PC-9 (cell line): ENCODE measurements at regions not wholly inside any gene's neighbourhood (a gene's known extent, or its start where the extent isn't known, plus 50 kb on each side); places are given as distances from the start of the nearest gene placed in this dataset.

Experiments used
- BruUV-seq: library from RNA; stranded (reverse); fragments of 400-500 nt; replicated peaks from 2 replicates; lab custom pipeline; 2021; lab: Mats Ljungman, UMichigan
- CTCF ChIA-PET: fragments of 300-600 bp; sonication (Branson Sonifier 250); formaldehyde crosslinking; loops from one replicate; lab custom pipeline; 2022; ENCODE audit warnings: antibody characterized with exemption; lab: Charles Lee
- POLR2A ChIA-PET: fragments of 300-600 bp; sonication (Branson Sonifier 250); formaldehyde crosslinking; loops from one replicate; lab custom pipeline; 2022; ENCODE audit warnings: antibody characterized with exemption; ENCODE audit not compliant: unreplicated experiment; lab: Charles Lee
- DNase-seq, 2 experiments: peaks; one replicate each; pipeline versions ENCODE4 v3.0.0 to v3.0.0-alpha.2; 2015 to 2022; ENCODE audit warnings: mixed read lengths in 1 of 2
- H2AFZ ChIP-seq: fragments of 200-600 bp; sonication (generic); 2 replicates; pipeline ENCODE4 v1.8.1; 2017; ENCODE audit warnings: antibody characterized with exemption
- H3F3A ChIP-seq: fragments of 200-600 bp; sonication (generic); 2 replicates; pipeline ENCODE4 v1.8.1; 2017; ENCODE audit warnings: antibody characterized with exemption, mild to moderate bottlenecking, low read depth; ENCODE audit not compliant: insufficient read depth
- H3K27ac ChIP-seq: fragments of 200-600 bp; sonication (generic); 2 replicates; pipeline ENCODE4 v1.6.1; 2016; ENCODE audit warnings: mixed run types
- H3K27me3 ChIP-seq: fragments of 200-600 bp; sonication (generic); 2 replicates; pipeline ENCODE4 v1.6.1; 2016; ENCODE audit warnings: low read depth, mixed run types; ENCODE audit not compliant: insufficient read depth
- H3K36me3 ChIP-seq: fragments of 200-600 bp; sonication (generic); 2 replicates; pipeline ENCODE4 v1.6.1; 2016; ENCODE audit warnings: low read depth, mixed run types
- H3K4me1 ChIP-seq: fragments of 200-600 bp; sonication (generic); replicated peaks from 2 replicates; pipeline ENCODE4 v1.6.1; 2016; ENCODE audit warnings: mixed run types; ENCODE audit not compliant: insufficient read depth
- H3K4me2 ChIP-seq: fragments of 200-600 bp; sonication (generic); 2 replicates; pipeline ENCODE4 v1.6.1; 2017; ENCODE audit warnings: mixed run types
- H3K4me3 ChIP-seq: fragments of 200-600 bp; sonication (generic); 2 replicates; pipeline ENCODE4 v1.6.1; 2016; ENCODE audit warnings: mixed run types
- H3K79me2 ChIP-seq: fragments of 200-600 bp; sonication (generic); 2 replicates; pipeline ENCODE4 v1.6.1; 2017; ENCODE audit warnings: low read depth, mixed run types
- H3K9me2 ChIP-seq: fragments of 200-600 bp; sonication (generic); 2 replicates; pipeline ENCODE4 v1.8.1; 2017; ENCODE audit warnings: mild to moderate bottlenecking; ENCODE audit not compliant: insufficient read depth
- H3K9me3 ChIP-seq: fragments of 200-600 bp; sonication (generic); 2 replicates; pipeline ENCODE4 v1.8.1; 2016; ENCODE audit warnings: low read depth; ENCODE audit not compliant: insufficient read depth
- H4K20me1 ChIP-seq: fragments of 200-600 bp; sonication (generic); 2 replicates; pipeline ENCODE4 v1.8.1; 2017; ENCODE audit not compliant: insufficient read depth
- CTCF ChIP-seq: fragments of 200-600 bp; sonication (generic); conservative IDR thresholded peaks from 2 replicates; pipeline ENCODE4 v1.6.1; 2017; ENCODE audit warnings: mixed run types, antibody characterized with exemption, mild to moderate bottlenecking, moderate library complexity
- EZH2 ChIP-seq: fragments of 200-600 bp; sonication (generic); IDR thresholded peaks from 2 replicates; pipeline ENCODE4 v1.8.0; 2017; ENCODE audit warnings: antibody characterized with exemption, low read depth
- intact Hi-C: fragments of 100-400 bp; cut with micrococcal nuclease; formaldehyde crosslinking; loops from one replicate; pipeline ENCODE4 v1.10.0; 2022; ENCODE audit not compliant: unreplicated experiment

GRCh38 chr1:168979276-168979675 is 127.2 kb upstream of the ATP1B1 start:
- H3K4me3 ChIP-seq, result no peak overlapping the region
- no peaks in the 10 kb centered on the region for H3K27me3 ChIP-seq
- H3K27ac ChIP-seq, result no peak overlapping the region
- no peaks in the 10 kb centered on the region; the same call in none of the 2 replicates for H3K9me3 ChIP-seq
- H3K9me2 ChIP-seq, result no peaks in the 10 kb centered on the region
- POLR2A ChIA-PET, result no interaction called here
- H3K4me1 ChIP-seq, result peaks cover 8% of the 10 kb centered on the region; the same call in 1 of the 2 replicates
- no peaks in the 10 kb centered on the region for H3K79me2 ChIP-seq
- no peaks in the 10 kb centered on the region for H3K36me3 ChIP-seq
- no TSS peak for BruUV-seq
- TF ChIP-seq CTCF (no peak), EZH2 (no peak)
- H2AFZ ChIP-seq, result no peak overlapping the region
- no peaks in the 10 kb centered on the region for H4K20me1 ChIP-seq
- DNase-seq, result no peak
- intact Hi-C loops, result loop anchor here (10.0 kb wide), 1 partner anchor 126 kb away; the partner anchor contains the start of gene ATP1B1
- CTCF ChIA-PET, result no interaction called here
- H3F3A ChIP-seq, result no peaks in the 10 kb centered on the region
- no peak overlapping the region for H3K4me2 ChIP-seq

- BruUV-seq, result no TSS peak
- Histone ChIP-seq H3K27ac (no peak overlapping the region), H4K20me1 (no peaks in the 10 kb centered on the region), H2AFZ (no peak overlapping the region), H3K9me2 (no peaks in the 10 kb centered on the region), H3K36me3 (no peaks in the 10 kb centered on the region), H3K79me2 (no peaks in the 10 kb centered on the region), H3K4me1 (no peaks in the 10 kb centered on the region), H3K9me3 (no peaks in the 10 kb centered on the region; the same call in none of the 2 replicates), H3F3A (no peaks in the 10 kb centered on the region), H3K27me3 (no peaks in the 10 kb centered on the region), H3K4me2 (no peak overlapping the region), H3K4me3 (no peak overlapping the region)
- intact Hi-C loops, result no loop called here
- CTCF ChIA-PET, result no interaction called here
- TF ChIP-seq CTCF, result no peak
- TF ChIP-seq EZH2, result no peak
- POLR2A ChIA-PET, result no interaction called here
- DNase-seq, result no peak
Measured at GRCh38 chr1:168980180-168980579, 126.3 kb upstream of the ATP1B1 start.

- Histone ChIP-seq H4K20me1 (no peaks in the 10 kb centered on the region), H3K9me2 (no peaks in the 10 kb centered on the region), H3K27ac (no peak overlapping the region), H3K79me2 (no peaks in the 10 kb centered on the region), H3K4me1 (no peaks in the 10 kb centered on the region), H3K9me3 (no peaks in the 10 kb centered on the region; the same call in none of the 2 replicates), H3K4me2 (no peak overlapping the region), H3K36me3 (no peaks in the 10 kb centered on the region), H2AFZ (no peak overlapping the region), H3K4me3 (no peak overlapping the region), H3F3A (no peaks in the 10 kb centered on the region), H3K27me3 (no peaks in the 10 kb centered on the region)
- intact Hi-C loops, result no loop called here
- no TSS peak for BruUV-seq
- ChIA-PET POLR2A (no interaction called here), CTCF (no interaction called here)
- no peak for DNase-seq
- TF ChIP-seq EZH2, result no peak
- no peak for TF ChIP-seq CTCF
Measured at GRCh38 chr1:168980656-168981055, 125.8 kb upstream of the ATP1B1 start.
